Neural progenitor cell (in vitro differentiated cells): ENCODE measurements at regions not wholly inside any gene's neighbourhood (a gene's known extent, or its start where the extent isn't known, plus 50 kb on each side); places are given as distances from the start of the nearest gene placed in this dataset.

Experiments
- DNase-seq: peaks from one replicate; pipeline ENCODE4 v3.0.0-alpha.2; 2016; ENCODE audit warnings: low spot score
- H2AFZ ChIP-seq: fragments of 200-600 bp; sonication (generic); replicated peaks from 2 replicates; pipeline ENCODE4 v1.6.1; 2016; ENCODE audit warnings: antibody characterized with exemption
- H3F3A ChIP-seq: fragments of 200-600 bp; sonication (generic); 2 replicates; pipeline ENCODE4 v1.6.1; 2016; ENCODE audit warnings: antibody characterized with exemption, low read depth
- H3K27ac ChIP-seq: fragments of 200-600 bp; sonication (generic); 2 replicates; pipeline ENCODE4 v1.5.1; 2016; ENCODE audit warnings: mild to moderate bottlenecking
- H3K27me3 ChIP-seq: fragments of 200-600 bp; sonication (generic); 2 replicates; pipeline ENCODE4 v1.6.1; 2016; ENCODE audit warnings: mild to moderate bottlenecking, moderate library complexity
- H3K36me3 ChIP-seq: fragments of 200-600 bp; sonication (generic); 2 replicates; pipeline ENCODE4 v1.5.1; 2016
- H3K4me1 ChIP-seq: fragments of 200-600 bp; sonication (generic); 2 replicates; pipeline ENCODE4 v1.6.1; 2016; ENCODE audit warnings: mixed run types
- H3K4me2 ChIP-seq: fragments of 200-600 bp; sonication (generic); 2 replicates; pipeline ENCODE4 v1.6.1; 2016
- H3K4me3 ChIP-seq: fragments of 200-600 bp; sonication (generic); 2 replicates; pipeline ENCODE4 v1.5.1; 2016
- H3K79me2 ChIP-seq: fragments of 200-600 bp; sonication (generic); 2 replicates; pipeline ENCODE4 v1.6.1; 2016; ENCODE audit warnings: low read depth
- H3K9ac ChIP-seq: fragments of 200-600 bp; sonication (generic); 2 replicates; pipeline ENCODE4 v1.6.1; 2016
- H3K9me3 ChIP-seq: fragments of 200-600 bp; sonication (generic); 2 replicates; pipeline ENCODE4 v1.5.1; 2016; ENCODE audit warnings: low read depth
- H4K20me1 ChIP-seq: fragments of 200-600 bp; sonication (generic); 2 replicates; pipeline ENCODE4 v1.6.1; 2016; ENCODE audit warnings: low read depth
- H3K27ac Mint-ChIP-seq: 3 replicates; pipeline ENCODE4 v1.8.0; 2021; ENCODE audit warnings: mixed read lengths
- H3K27me3 Mint-ChIP-seq: 2 replicates; pipeline ENCODE4 v1.8.0; 2022; ENCODE audit warnings: low read depth, mild to moderate bottlenecking, inconsistent platforms, moderate library complexity, mixed read lengths; ENCODE audit not compliant: insufficient read depth
- H3K36me3 Mint-ChIP-seq: 3 replicates; pipeline ENCODE4 v1.8.0; 2021; ENCODE audit warnings: mixed read lengths
- H3K4me1 Mint-ChIP-seq: 3 replicates; pipeline ENCODE4 v1.8.0; 2021; ENCODE audit warnings: mixed read lengths
- H3K4me3 Mint-ChIP-seq: 3 replicates; pipeline ENCODE4 v1.8.0; 2021; ENCODE audit warnings: mild to moderate bottlenecking, moderate library complexity, mixed read lengths
- H3K9me3 Mint-ChIP-seq: 3 replicates; pipeline ENCODE4 v1.8.0; 2020; ENCODE audit warnings: mixed read lengths
- CTCF ChIP-seq: fragments of 200-600 bp; sonication (generic); IDR thresholded peaks from 2 replicates; pipeline ENCODE4 v1.5.1; 2017; ENCODE audit warnings: antibody characterized with exemption, mild to moderate bottlenecking
- EZH2 ChIP-seq: fragments of 200-600 bp; sonication (generic); IDR thresholded peaks from 2 replicates; pipeline ENCODE4 v1.6.1; 2017; ENCODE audit warnings: antibody characterized with exemption, mild to moderate bottlenecking, moderate library complexity
- EZH2phosphoT487 ChIP-seq: fragments of 200-600 bp; sonication (generic); IDR thresholded peaks from 2 replicates; pipeline ENCODE4 v1.6.1; 2017; ENCODE audit warnings: antibody characterized with exemption

GRCh38 chr6:145489583-145489982, 245.7 kb downstream of the EPM2A start:
- Mint-ChIP-seq H3K4me3 (no peak overlapping the region), H3K4me1 (peaks cover 13% of the 10 kb centered on the region), H3K36me3 (no peaks in the 10 kb centered on the region), H3K27ac (no peak overlapping the region), H3K27me3 (no peaks in the 10 kb centered on the region), H3K9me3 (peaks cover 5% of the 10 kb centered on the region)
- Histone ChIP-seq H3K27ac (no peak overlapping the region), H3K9me3 (no peaks in the 10 kb centered on the region), H3K79me2 (no peaks in the 10 kb centered on the region), H3K4me2 (no peak overlapping the region), H4K20me1 (no peaks in the 10 kb centered on the region), H3K4me1 (no peaks in the 10 kb centered on the region), H3K36me3 (no peaks in the 10 kb centered on the region), H2AFZ (no peak overlapping the region), H3K27me3 (no peaks in the 10 kb centered on the region), H3F3A (no peaks in the 10 kb centered on the region), H3K9ac (no peak overlapping the region), H3K4me3 (no peak overlapping the region)
- TF ChIP-seq EZH2phosphoT487 (no peak), EZH2 (no peak), CTCF (no peak)
- DNase-seq: no peak

- Histone ChIP-seq H3K36me3 (no peaks in the 10 kb centered on the region), H3K79me2 (no peaks in the 10 kb centered on the region), H3K4me3 (no peak overlapping the region), H3F3A (no peaks in the 10 kb centered on the region), H2AFZ (no peak overlapping the region), H3K4me1 (no peaks in the 10 kb centered on the region), H3K27me3 (no peaks in the 10 kb centered on the region), H4K20me1 (no peaks in the 10 kb centered on the region), H3K4me2 (no peak overlapping the region), H3K27ac (no peak overlapping the region), H3K9me3 (no peaks in the 10 kb centered on the region), H3K9ac (no peak overlapping the region)
- Mint-ChIP-seq H3K36me3 (no peaks in the 10 kb centered on the region), H3K27me3 (peaks cover 1% of the 10 kb centered on the region), H3K9me3 (peaks cover 5% of the 10 kb centered on the region), H3K4me1 (peaks cover 11% of the 10 kb centered on the region), H3K27ac (no peak overlapping the region), H3K4me3 (no peak overlapping the region)
- DNase-seq: no peak
- TF ChIP-seq CTCF (no peak), EZH2phosphoT487 (no peak), EZH2 (no peak)
Observed at GRCh38 chr6:145490068-145490467, 245.3 kb downstream of the EPM2A start.

- peaks cover 5% of the 10 kb centered on the region for H3K9me3 Mint-ChIP-seq
- no peaks in the 10 kb centered on the region for H3F3A ChIP-seq
- no peak overlapping the region for H3K4me3 ChIP-seq
- H3K4me2 ChIP-seq: no peak overlapping the region
- no peak overlapping the region for H2AFZ ChIP-seq
- H3K27ac ChIP-seq: no peak overlapping the region
- no peak overlapping the region for H3K9ac ChIP-seq
- TF ChIP-seq EZH2phosphoT487 (no peak), EZH2 (no peak), CTCF (no peak)
- H3K79me2 ChIP-seq: no peaks in the 10 kb centered on the region
- DNase-seq: no peak
- no peaks in the 10 kb centered on the region for H3K9me3 ChIP-seq
- peaks cover 3% of the 10 kb centered on the region for H3K4me1 Mint-ChIP-seq
- no peaks in the 10 kb centered on the region for H3K36me3 ChIP-seq
- H3K4me3 Mint-ChIP-seq: no peak overlapping the region
- H3K27me3 Mint-ChIP-seq: peaks cover 2% of the 10 kb centered on the region
- no peaks in the 10 kb centered on the region for H3K4me1 ChIP-seq
- H4K20me1 ChIP-seq: no peaks in the 10 kb centered on the region
- no peaks in the 10 kb centered on the region for H3K27me3 ChIP-seq
- H3K27ac Mint-ChIP-seq: no peak overlapping the region
- H3K36me3 Mint-ChIP-seq: no peaks in the 10 kb centered on the region
Observed at GRCh38 chr6:145491126-145491525, 244.2 kb downstream of the EPM2A start.

GRCh38 chr6:145497006-145497405, 238.3 kb downstream of the EPM2A start:
- Histone ChIP-seq H4K20me1 (no peaks in the 10 kb centered on the region), H3K4me1 (no peaks in the 10 kb centered on the region), H3K4me2 (no peak overlapping the region), H3K9me3 (no peaks in the 10 kb centered on the region), H3K4me3 (no peak overlapping the region), H3K9ac (no peak overlapping the region), H3K27ac (no peak overlapping the region), H3K36me3 (no peaks in the 10 kb centered on the region), H2AFZ (no peak overlapping the region), H3F3A (no peaks in the 10 kb centered on the region), H3K27me3 (no peaks in the 10 kb centered on the region), H3K79me2 (no peaks in the 10 kb centered on the region)
- DNase-seq: no peak
- Mint-ChIP-seq H3K36me3 (no peaks in the 10 kb centered on the region), H3K4me1 (no peaks in the 10 kb centered on the region), H3K27ac (no peak overlapping the region), H3K4me3 (no peak overlapping the region), H3K27me3 (peaks cover 2% of the 10 kb centered on the region), H3K9me3 (peaks cover 5% of the 10 kb centered on the region)
- TF ChIP-seq EZH2 (no peak), EZH2phosphoT487 (no peak), CTCF (no peak)
